ENCODE measurements at regions not wholly inside any gene's neighbourhood (a gene's known extent, or its start where the extent isn't known, plus 50 kb on each side); places are given as distances from the start of the nearest gene placed in this dataset.
"Not testable (repeated sequence)": the region's sequence is repeated elsewhere in the genome, so short reads cannot be mapped to it uniquely, and the experiment has no call there.

GRCh38 chr6:94163877-94164276 is 744.5 kb upstream of the EPHA7 start:
- ATAC-seq (no peak), DNase-seq (ENCODE audit: missing footprints) (no peak)
- intact Hi-C loops (cut with DNase I): no loop called here

DNA sequence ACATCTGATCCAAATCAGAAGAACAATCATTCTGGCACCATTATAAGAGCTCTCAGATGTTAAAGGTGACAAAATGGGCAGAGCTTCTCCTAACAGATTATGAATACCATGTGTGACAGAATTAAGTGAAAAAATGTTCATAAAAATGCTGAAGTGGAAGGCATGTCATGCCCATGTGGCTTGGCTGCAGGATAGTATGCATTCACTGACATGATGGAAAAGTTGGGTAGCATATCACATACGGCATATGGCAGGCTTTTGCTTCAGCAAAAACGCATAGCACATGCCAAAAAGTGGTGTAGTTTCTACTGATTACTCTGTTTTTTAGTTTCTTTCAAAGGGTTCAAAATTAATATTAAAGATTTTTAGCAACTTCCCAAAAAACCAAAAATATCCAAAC is 731.5 kb upstream of the EPHA7 start:
- intact Hi-C loops (cut with DNase I): no loop called here

GRCh38 chr6:94144807-94145206 is 725.4 kb upstream of the EPHA7 start:
- DNase-seq (ENCODE audit: missing footprints): no peak
- intact Hi-C loops (cut with DNase I): no loop called here
- no peak for ATAC-seq

More for the DNA sequence above, 731.5 kb upstream of the EPHA7 start:
- ATAC-seq (no peak), DNase-seq (ENCODE audit: missing footprints) (no peak)

DNA sequence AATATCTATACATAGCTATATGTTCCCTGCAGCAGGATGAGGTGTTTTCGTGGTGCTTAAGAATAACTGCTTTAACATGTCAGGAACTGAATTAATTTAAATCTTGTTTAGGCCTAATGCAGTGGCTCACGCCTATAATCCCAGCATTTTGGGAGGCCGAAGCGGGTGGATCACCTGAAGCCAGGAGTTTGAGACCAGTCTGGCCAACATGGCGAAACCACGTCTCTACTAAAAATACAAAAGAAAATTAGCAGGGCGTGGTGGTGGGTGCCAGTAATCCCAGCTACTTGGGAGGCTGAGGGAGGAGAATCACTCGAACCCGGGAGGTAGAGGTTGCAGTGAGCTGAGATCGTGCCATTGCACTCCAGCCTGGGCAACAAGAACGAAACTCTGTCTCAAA is 717.8 kb upstream of the EPHA7 start:
- peak; percentile 51 for DNase-seq (ENCODE audit: missing footprints)
- ATAC-seq; intact Hi-C loops (cut with DNase I): not testable (repeated sequence)

DNA sequence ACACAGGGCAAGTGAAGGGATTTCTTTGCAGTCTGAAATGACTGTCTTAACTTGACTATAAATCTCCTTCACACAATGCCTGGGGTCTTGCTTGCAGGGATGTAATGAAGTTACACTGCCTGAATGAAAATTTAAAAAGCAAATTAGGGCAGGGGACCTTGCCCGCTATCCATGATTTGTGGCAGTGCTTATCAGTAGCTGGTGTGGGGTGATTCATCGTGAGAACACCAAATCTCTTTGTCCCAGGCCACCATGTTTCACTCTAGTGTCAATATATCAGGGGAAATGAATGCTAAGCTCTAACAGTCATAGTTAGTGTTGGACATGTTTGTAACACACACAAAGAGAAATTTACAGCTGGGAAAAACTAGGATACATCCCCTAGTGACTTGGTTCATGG is 713.7 kb upstream of the EPHA7 start:
- no peak for DNase-seq (ENCODE audit: missing footprints)
- ATAC-seq: no peak
- intact Hi-C loops (cut with DNase I): no loop called here

DNA sequence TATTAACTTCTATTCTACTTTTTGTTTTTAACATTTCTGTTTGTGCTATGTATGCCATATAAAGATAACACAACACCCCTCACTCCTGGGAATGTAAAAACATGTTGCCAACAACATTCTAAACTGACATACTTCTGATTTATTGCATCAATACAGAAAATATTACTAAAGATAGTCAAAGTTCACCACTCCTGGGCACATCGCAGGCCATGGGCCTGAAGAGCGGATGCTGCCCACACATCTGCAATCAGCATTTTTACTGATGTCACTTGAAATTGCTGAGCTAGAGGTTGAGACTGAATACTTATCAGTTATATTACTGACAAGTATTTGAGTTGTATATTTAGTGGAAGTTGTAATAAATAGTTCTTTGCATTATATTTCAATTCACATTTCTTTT is 711.9 kb upstream of the EPHA7 start:
- DNase-seq (ENCODE audit: missing footprints) (no peak), ATAC-seq (no peak)
- intact Hi-C loops (cut with DNase I): no loop called here

DNA sequence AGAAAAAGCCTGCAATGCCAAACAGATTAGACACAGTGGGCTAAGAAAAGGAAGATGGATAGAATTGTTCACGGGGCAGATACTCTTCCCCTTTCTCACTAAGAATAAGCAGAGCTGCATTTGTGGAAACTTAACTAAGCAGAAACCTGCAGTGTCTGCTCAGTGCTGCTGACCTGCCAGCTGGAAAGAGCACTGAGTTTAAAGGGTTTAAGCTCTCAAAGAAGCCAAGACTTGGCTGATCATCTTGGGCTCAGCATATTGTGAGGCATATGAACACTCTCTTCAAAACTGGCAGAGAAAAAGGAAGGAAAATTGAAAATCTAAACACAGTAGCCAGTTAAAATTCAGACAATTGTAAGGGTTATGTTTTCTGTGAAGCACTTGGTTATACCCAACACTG is 711.1 kb upstream of the EPHA7 start:
- ATAC-seq (no peak), DNase-seq (ENCODE audit: missing footprints) (no peak)
- intact Hi-C loops (cut with DNase I): no loop called here

DNA sequence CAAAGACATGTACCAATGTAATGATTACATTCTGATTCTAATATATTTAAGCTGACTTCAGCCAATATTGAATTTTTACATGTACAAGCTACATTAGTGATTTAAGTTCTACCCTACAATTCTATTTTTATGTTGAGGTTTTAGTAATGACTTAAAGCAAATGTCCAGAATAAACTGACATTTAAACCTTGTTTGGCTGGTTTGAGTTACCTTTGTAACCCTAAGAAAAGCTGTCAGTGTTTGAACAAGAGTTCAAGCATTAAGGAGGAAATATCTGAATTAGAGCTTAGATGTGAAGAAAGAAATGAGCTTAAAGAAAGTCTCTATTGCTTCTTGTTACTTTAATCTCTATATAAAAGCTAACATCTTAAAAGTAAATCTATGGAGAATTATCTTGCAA is 710.6 kb upstream of the EPHA7 start:
- intact Hi-C loops (cut with DNase I): no loop called here
- DNase-seq (ENCODE audit: missing footprints) (no peak), ATAC-seq (no peak)

- intact Hi-C loops (cut with DNase I): no loop called here
- ATAC-seq: no peak
- no peak for DNase-seq (ENCODE audit: missing footprints)
Observed at GRCh38 chr6:94127716-94128115, 708.4 kb upstream of the EPHA7 start.

DNA sequence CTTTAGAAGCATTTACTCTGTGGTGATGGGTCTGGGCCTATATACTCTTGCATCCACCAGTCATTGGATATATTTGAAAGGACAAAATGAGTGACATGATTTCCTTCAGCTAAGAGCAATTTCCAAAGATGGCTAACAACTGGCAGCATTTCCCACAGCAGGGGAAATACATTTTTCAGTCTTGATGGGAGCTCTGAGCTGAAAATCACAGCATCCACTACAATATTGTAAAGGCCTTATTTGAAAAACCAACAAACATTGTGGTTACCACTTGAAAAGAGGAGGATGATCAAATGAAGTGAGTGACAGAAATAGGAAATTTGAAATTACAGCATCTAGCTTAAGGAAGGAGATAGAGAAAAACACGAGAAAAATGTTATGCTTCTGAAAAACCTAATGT is 705.0 kb upstream of the EPHA7 start:
- DNase-seq (ENCODE audit: missing footprints): no peak
- ATAC-seq: no peak
- intact Hi-C loops (cut with DNase I): no loop called here

DNA sequence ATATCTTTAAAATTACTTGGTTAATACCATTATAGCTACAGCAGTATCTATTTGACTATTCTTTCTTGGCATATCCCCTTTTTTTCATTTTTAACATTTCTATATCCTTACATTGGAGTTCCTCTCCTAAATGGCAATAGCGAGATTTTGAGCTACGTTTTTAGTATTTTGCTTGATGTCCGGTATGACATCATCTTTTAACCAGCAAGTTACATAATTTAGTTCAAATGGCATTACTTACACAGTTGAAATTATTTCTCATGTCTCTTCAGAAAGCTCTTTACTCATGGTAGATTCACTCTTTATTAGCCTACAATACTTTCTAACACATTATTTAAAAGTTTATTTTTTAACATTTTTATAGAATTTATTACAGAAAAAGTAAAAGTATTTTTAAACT is 701.7 kb upstream of the EPHA7 start:
- ATAC-seq: no peak
- no peak for DNase-seq (ENCODE audit: missing footprints)
- intact Hi-C loops (cut with DNase I): no loop called here

DNA sequence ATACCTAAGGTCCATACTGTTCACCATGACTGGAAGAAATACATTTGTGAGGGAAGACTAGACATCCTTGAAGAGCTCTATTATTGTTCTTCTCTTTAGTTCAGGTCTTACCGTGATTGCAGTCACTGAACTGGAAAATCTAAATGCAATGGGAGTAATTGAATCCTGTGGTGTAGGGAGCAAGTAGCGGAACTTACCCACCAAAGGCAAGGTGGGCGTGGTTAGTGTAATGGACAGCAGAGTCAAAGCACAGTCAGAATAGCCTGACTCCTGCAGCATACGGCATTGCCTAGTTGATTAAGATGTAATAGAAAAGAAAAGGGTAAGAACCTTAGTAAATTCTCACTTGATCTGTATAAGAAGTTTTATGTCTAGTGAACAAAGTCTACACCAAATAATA is 679.7 kb upstream of the EPHA7 start:
- intact Hi-C loops (cut with DNase I): no loop called here
- ATAC-seq: no peak
- DNase-seq (ENCODE audit: missing footprints): no peak

GRCh38 chr6:94095961-94096360 is 676.6 kb upstream of the EPHA7 start:
- no peak for ATAC-seq
- no peak for DNase-seq (ENCODE audit: missing footprints)
- intact Hi-C loops (cut with DNase I): no loop called here

GRCh38 chr6:94089941-94090340 is 670.6 kb upstream of the EPHA7 start:
- ATAC-seq: no peak
- DNase-seq (ENCODE audit: missing footprints): no peak
- intact Hi-C loops (cut with DNase I): no loop called here

GRCh38 chr6:94088870-94089269 is 669.5 kb upstream of the EPHA7 start:
- DNase-seq (ENCODE audit: missing footprints) (no peak), ATAC-seq (no peak)
- intact Hi-C loops (cut with DNase I): no loop called here

GRCh38 chr6:94074764-94075163 is 655.4 kb upstream of the EPHA7 start:
- ATAC-seq (no peak), DNase-seq (ENCODE audit: missing footprints) (no peak)
- intact Hi-C loops (cut with DNase I): no loop called here

DNA sequence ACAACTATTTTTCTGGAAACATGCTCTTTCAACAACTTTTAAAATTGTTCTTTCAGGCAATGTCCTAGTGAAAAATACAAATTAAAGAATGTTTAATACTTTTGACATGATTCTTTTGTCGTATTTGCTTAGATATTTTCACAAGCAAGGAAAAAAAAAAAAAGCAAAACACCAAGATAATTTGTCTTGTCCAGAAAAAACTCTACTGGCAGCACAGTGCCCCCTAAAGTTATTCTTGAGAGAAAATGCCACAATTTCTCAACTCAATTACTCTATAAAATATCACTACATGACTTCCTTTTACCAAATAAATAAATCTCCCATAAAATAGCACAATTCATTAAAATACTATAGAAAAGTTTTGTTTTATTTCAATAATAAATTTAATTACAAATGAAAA is 652.5 kb upstream of the EPHA7 start:
- intact Hi-C loops (cut with DNase I): no loop called here
- no peak for DNase-seq (ENCODE audit: missing footprints)
- ATAC-seq: no peak

DNA sequence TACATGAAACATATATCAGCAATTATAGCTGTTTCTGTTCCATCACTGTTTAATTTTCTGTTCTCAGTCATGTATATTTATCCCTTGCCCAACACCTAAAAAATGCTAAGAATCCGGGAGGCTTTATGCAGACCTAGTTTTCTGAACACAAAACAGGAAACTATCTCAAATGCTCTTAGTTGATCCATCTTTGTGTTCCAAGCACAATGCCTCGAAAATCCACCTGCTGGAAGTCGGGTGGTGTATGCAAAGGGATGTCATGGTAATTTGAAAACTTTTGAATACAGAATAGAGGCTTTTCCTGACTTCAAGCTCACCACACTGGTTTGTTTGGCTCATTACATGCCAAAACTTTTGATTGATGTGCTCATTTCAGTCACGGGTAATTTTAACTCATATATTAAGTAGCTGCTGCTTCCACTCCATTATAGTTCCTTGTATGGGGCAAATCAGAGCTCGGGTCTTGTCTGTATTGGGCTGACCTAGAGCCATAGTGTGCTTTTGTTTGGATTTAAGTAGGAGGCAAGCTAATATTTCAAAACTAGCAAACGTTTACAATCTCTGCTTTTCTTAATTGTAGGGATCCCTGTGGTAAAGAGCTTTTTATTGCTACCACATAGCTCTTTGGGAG is 646.5 kb upstream of the EPHA7 start:
- intact Hi-C loops (cut with DNase I): no loop called here

DNA sequence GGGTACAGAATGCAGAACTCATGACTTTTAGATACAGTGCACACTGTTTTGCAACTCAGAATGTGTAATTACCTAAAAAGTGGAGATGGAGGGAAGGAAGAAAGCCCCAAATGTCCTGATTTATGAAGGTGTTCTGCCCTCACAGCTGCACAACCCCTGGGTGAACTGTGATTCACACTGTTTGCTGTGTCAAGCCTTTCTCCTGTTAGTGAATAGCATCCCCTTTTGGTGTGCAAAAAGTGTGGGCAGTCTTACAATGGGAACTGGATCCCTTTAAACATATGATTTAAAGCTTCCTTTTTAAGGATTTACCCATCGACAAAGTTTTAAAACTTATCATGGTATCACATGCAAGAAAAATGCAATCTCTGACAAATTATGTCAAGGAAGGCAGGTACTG is 633.4 kb upstream of the EPHA7 start:
- intact Hi-C loops (cut with DNase I): no loop called here
- ATAC-seq (no peak), DNase-seq (ENCODE audit: missing footprints) (no peak)

More for the DNA sequence above, 646.5 kb upstream of the EPHA7 start:
- DNase-seq (ENCODE audit: missing footprints) (no peak), ATAC-seq (no peak)

DNA sequence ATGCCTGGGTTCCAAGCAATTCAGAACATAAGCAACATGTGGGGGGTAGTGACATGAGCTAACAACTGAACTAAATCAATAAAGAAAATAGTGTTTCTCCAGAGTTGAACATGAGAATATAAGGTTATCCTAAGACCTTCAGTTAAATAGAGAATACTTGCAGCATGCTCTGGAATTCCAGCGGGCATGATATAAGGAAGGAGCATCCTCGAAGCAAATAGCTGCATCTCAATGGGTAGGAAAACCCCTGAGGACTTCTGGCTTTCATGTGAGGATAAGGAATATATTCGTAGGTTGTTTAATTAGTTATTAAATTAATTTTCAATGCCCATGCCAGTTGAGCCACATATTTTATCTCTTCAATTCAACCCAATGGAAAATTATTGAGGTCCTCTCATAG is 631.2 kb upstream of the EPHA7 start:
- no peak for DNase-seq (ENCODE audit: missing footprints)
- no peak for ATAC-seq
- intact Hi-C loops (cut with DNase I): no loop called here

GRCh38 chr6:94049001-94049400 is 629.6 kb upstream of the EPHA7 start:
- intact Hi-C loops (cut with DNase I): no loop called here
- ATAC-seq (no peak), DNase-seq (ENCODE audit: missing footprints) (no peak)
